Esophagus muscularis mucosa (tissue), 4 donors: ENCODE measurements at regions not wholly inside any gene's neighbourhood (a gene's known extent, or its start where the extent isn't known, plus 50 kb on each side); places are given as distances from the start of the nearest gene placed in this dataset.
A peak's percentile ranks its signal among the peaks of the same experiment; 100 is the strongest.

Source experiments
- DNase-seq: peaks from one replicate; pipeline ENCODE4 v3.0.0-alpha.2; 2017; ENCODE audit errors: extremely low spot score
- H3K27ac ChIP-seq, 4 donors: fragments of 200-600 bp; sonication (generic); replicated peaks in 1 of 4; 1 replicate in 3 of 4; 2 replicates in 1 of 4; pipeline ENCODE4 v1.5.1; 2016 to 2019; ENCODE audit warnings: mild to moderate bottlenecking in 1 of 4
- H3K27me3 ChIP-seq, 4 donors: fragments of 200-600 bp; sonication (generic); one replicate each; pipeline versions ENCODE4 v1.5.1 to v1.6.0; 2016 to 2019
- H3K36me3 ChIP-seq, 4 donors: fragments of 200-600 bp; sonication (generic); one replicate each; pipeline ENCODE4 v1.5.1; 2016 to 2019
- H3K4me1 ChIP-seq, 4 donors: fragments of 200-600 bp; sonication (generic); one replicate each; pipeline ENCODE4 v1.5.1; 2016 to 2019
- H3K4me3 ChIP-seq, 4 donors: fragments of 200-600 bp; sonication (generic); 1 replicate in 2 of 4; 2 replicates in 2 of 4; pipeline ENCODE4 v1.5.1; 2016 to 2019; ENCODE audit warnings: mild to moderate bottlenecking in 4 of 4, moderate library complexity in 1 of 4
- H3K9me3 ChIP-seq, 4 donors: fragments of 200-600 bp; sonication (generic); 1 replicate in 3 of 4; 2 replicates in 1 of 4; pipeline ENCODE4 v1.5.1; 2016 to 2019
- EP300 ChIP-seq: sonication (generic); formaldehyde crosslinking; IDR thresholded peaks from one replicate; pipeline ENCODE4 v1.6.1; 2017; ENCODE audit warnings: antibody characterized with exemption
- POLR2A ChIP-seq: fragments of 450-650 bp; IDR thresholded peaks from one replicate; pipeline ENCODE4 v1.6.1; 2017; ENCODE audit warnings: antibody characterized with exemption, moderate library complexity, mild to moderate bottlenecking, low read depth
- POLR2AphosphoS5 ChIP-seq, 2 donors: sonication (generic); formaldehyde crosslinking; IDR thresholded peaks; one replicate each; pipeline ENCODE4 v1.6.1; 2017; ENCODE audit warnings: antibody characterized with exemption in 2 of 2
- WGBS: methylation state at CpG from one replicate; pipeline ENCODE4 v1.1.5; 2018; 5-methylcytosine and 5-hydroxymethylcytosine counted together
- intact Hi-C: fragments of 100-400 bp; cut with DNase I; formaldehyde crosslinking; loops from one replicate; pipeline ENCODE4 v1.15.1; 2023
- TF ChIP-seq, protein P1 (sequence below), 3 experiments: fragments of 200-600 bp in 2 of 3; fragments of 450-650 bp in 1 of 3; sonication (generic) in 2 of 3; IDR thresholded peaks; one replicate each; pipeline ENCODE4 v1.5.1; 2017 to 2019; ENCODE audit warnings: antibody characterized with exemption in 3 of 3, mild to moderate bottlenecking in 2 of 3, moderate library complexity in 1 of 3

GRCh38 chrX:9312922-9313867 lies 151.7 kb upstream of the TBL1X start:
- no peak for DNase-seq
- Histone ChIP-seq H3K4me1 (peaks cover 0 to 6% (median 2%) of the 10 kb centered on the region in 4 donors), H3K27me3 (no peaks in the 10 kb centered on the region), H3K9me3 (no peaks in the 10 kb centered on the region), H3K4me3 (no peak overlapping the region), H3K36me3 (no peaks in the 10 kb centered on the region), H3K27ac (no peak overlapping the region)
- TF ChIP-seq EP300, result no peak
- TF ChIP-seq, protein P1, sequence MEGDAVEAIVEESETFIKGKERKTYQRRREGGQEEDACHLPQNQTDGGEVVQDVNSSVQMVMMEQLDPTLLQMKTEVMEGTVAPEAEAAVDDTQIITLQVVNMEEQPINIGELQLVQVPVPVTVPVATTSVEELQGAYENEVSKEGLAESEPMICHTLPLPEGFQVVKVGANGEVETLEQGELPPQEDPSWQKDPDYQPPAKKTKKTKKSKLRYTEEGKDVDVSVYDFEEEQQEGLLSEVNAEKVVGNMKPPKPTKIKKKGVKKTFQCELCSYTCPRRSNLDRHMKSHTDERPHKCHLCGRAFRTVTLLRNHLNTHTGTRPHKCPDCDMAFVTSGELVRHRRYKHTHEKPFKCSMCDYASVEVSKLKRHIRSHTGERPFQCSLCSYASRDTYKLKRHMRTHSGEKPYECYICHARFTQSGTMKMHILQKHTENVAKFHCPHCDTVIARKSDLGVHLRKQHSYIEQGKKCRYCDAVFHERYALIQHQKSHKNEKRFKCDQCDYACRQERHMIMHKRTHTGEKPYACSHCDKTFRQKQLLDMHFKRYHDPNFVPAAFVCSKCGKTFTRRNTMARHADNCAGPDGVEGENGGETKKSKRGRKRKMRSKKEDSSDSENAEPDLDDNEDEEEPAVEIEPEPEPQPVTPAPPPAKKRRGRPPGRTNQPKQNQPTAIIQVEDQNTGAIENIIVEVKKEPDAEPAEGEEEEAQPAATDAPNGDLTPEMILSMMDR (IDR thresholded peaks at IDR 0.05), result peak; percentile 49 to 66 (median 50)
- 70% methylated on average over 12 of the region's 12 CpGs for WGBS
- intact Hi-C loops, result no loop called here

GRCh38 chrX:9315086-9315485 lies 149.8 kb upstream of the TBL1X start:
- Histone ChIP-seq H3K9me3 (no peaks in the 10 kb centered on the region), H3K4me1 (peaks cover 0 to 6% (median 2%) of the 10 kb centered on the region in 4 donors), H3K27ac (no peak overlapping the region), H3K4me3 (no peak overlapping the region), H3K36me3 (no peaks in the 10 kb centered on the region), H3K27me3 (no peaks in the 10 kb centered on the region)
- DNase-seq, result no peak
- TF ChIP-seq EP300 (no peak), POLR2A (no peak), POLR2AphosphoS5 (IDR thresholded peaks at IDR 0.05) (no peak)
- TF ChIP-seq, protein P1 (IDR thresholded peaks at IDR 0.05), result no peak
- intact Hi-C loops, result no loop called here
- 93% methylated on average over 3 of the region's 3 CpGs for WGBS

GRCh38 chrX:9316096-9316495 lies 148.8 kb upstream of the TBL1X start:
- no peak for DNase-seq
- H3K36me3 ChIP-seq, result no peaks in the 10 kb centered on the region
- WGBS, result 52% methylated on average over 10 of the region's 10 CpGs
- no peak overlapping the region for H3K4me3 ChIP-seq
- H3K4me1 ChIP-seq, result peaks cover 0 to 6% (median 2%) of the 10 kb centered on the region in 4 donors
- peak; percentile 38 for TF ChIP-seq EP300
- TF ChIP-seq, protein P1 (IDR thresholded peaks at IDR 0.05), result no peak
- no peaks in the 10 kb centered on the region for H3K9me3 ChIP-seq
- intact Hi-C loops, result no loop called here
- H3K27me3 ChIP-seq, result no peaks in the 10 kb centered on the region
- peak overlapping the region in 3 of 4 donors; percentile 10 to 55 (median 47) for H3K27ac ChIP-seq

DNA sequence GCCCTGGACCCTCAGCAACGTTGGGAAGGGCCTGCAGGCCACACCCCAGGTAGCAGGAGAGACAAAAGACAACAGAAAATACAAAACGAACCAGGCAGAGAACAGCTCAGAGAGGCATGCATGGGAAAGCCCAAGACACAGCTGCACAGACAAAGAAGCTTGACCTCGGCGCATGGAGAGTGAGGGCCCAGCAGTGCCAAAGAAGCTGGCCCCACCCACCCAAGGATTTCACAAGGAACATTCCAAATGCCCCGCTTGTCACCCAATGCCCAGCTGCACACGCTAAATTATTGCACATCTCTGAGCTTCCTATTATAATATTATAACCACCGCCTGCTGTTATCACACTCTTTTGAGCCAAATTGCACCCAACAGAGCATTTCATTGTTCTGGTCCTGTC lies 147.7 kb upstream of the TBL1X start:
- H3K4me1 ChIP-seq, result peaks cover 0 to 6% (median 2%) of the 10 kb centered on the region in 4 donors
- peak overlapping the region in 2 of 4 donors; percentile 10 to 55 for H3K27ac ChIP-seq
- TF ChIP-seq, protein P1 (IDR thresholded peaks at IDR 0.05), result no peak
- TF ChIP-seq EP300 (no peak), POLR2AphosphoS5 (IDR thresholded peaks at IDR 0.05) (no peak), POLR2A (no peak)
- H3K9me3 ChIP-seq, result no peaks in the 10 kb centered on the region
- intact Hi-C loops, result no loop called here
- DNase-seq, result no peak
- H3K4me3 ChIP-seq, result no peak overlapping the region
- no peaks in the 10 kb centered on the region for H3K27me3 ChIP-seq
- WGBS, result 60% methylated on average over 7 of the region's 7 CpGs
- H3K36me3 ChIP-seq, result no peaks in the 10 kb centered on the region
